ENCODE measurements at regions not wholly inside any gene's neighbourhood (a gene's known extent, or its start where the extent isn't known, plus 50 kb on each side); places are given as distances from the start of the nearest gene placed in this dataset.

GRCh38 chr14:85793533-85793932, 263.6 kb downstream of the FLRT2 start:
- H3K36me3 ChIP-seq (ENCODE audit: control insufficient read depth, insufficient read depth, low read length) = no peaks in the 10 kb centered on the region
- no peaks in the 10 kb centered on the region for H3K27me3 ChIP-seq (ENCODE audit: control insufficient read depth, insufficient read depth, low read length)
- ATAC-seq (no peak), DNase-seq (ENCODE audit: low read depth, low spot score) (no peak)
- in situ Hi-C loops (cut with HindIII; ENCODE audit: low pct_unique_long_range_greater_than_20kb, low sequenced_read_pairs) (no loop called here), intact Hi-C loops (cut with micrococcal nuclease; ENCODE audit: unreplicated experiment) (no loop called here)
- no peak overlapping the region for H3K4me3 ChIP-seq (ENCODE audit: low read depth in 2 of 2, low read length in 2 of 2)
- POLR2A ChIA-PET = no interaction called here
- BruUV-seq (replicated peaks) = no TSS peak
- H3K9me3 ChIP-seq (ENCODE audit: control insufficient read depth, insufficient read depth, low read depth, low read length) = no peaks in the 10 kb centered on the region
- H3K4me1 ChIP-seq (ENCODE audit: control insufficient read depth, insufficient read depth, low read length) = no peaks in the 10 kb centered on the region
- no peak overlapping the region for H3K27ac ChIP-seq (ENCODE audit: low read length)
- CTCF ChIA-PET = no interaction called here
- TF ChIP-seq, protein P1, sequence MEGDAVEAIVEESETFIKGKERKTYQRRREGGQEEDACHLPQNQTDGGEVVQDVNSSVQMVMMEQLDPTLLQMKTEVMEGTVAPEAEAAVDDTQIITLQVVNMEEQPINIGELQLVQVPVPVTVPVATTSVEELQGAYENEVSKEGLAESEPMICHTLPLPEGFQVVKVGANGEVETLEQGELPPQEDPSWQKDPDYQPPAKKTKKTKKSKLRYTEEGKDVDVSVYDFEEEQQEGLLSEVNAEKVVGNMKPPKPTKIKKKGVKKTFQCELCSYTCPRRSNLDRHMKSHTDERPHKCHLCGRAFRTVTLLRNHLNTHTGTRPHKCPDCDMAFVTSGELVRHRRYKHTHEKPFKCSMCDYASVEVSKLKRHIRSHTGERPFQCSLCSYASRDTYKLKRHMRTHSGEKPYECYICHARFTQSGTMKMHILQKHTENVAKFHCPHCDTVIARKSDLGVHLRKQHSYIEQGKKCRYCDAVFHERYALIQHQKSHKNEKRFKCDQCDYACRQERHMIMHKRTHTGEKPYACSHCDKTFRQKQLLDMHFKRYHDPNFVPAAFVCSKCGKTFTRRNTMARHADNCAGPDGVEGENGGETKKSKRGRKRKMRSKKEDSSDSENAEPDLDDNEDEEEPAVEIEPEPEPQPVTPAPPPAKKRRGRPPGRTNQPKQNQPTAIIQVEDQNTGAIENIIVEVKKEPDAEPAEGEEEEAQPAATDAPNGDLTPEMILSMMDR (IDR thresholded peaks at IDR 0.05) = no peak
- TF ChIP-seq SIN3A (IDR thresholded peaks at IDR 0.05; ENCODE audit: borderline replicate concordance, insufficient read depth, low read depth, low read length) = no peak
- no peak for TF ChIP-seq TCF7L2 (IDR thresholded peaks at IDR 0.05; ENCODE audit: low read depth, low read length)
- no peak for TF ChIP-seq POLR2AphosphoS5 (IDR thresholded peaks at IDR 0.05; ENCODE audit: low read depth, low read length)
- TF ChIP-seq REST (IDR thresholded peaks at IDR 0.05; ENCODE audit: insufficient read depth in 1 of 2, low read depth in 2 of 2, low read length in 1 of 2) = no peak

DNA sequence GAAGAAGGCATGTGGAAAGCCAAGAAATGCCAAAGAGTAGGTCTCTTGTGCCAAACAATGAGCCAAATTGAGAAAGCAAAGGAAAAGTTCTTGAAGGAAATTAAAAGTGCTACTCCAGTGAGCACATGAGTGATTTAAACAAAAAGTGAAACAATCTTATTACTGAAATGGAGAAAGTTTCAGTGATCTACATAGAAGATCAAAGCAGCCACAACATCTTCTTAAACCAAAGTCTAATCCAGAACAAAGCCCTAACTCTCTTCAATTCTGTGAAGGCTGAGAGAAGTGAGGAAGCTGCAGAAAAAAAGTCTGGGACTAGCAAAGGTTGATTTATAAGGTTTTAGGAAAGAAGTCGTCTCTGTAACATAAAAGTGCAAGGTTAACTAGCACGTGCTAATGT, 259.6 kb downstream of the FLRT2 start:
- no peak for ATAC-seq

More for the DNA sequence above, 259.6 kb downstream of the FLRT2 start:
- H3K4me3 ChIP-seq (ENCODE audit: low read depth in 2 of 2, low read length in 2 of 2) = no peak overlapping the region
- TF ChIP-seq POLR2AphosphoS5 (IDR thresholded peaks at IDR 0.05; ENCODE audit: low read depth, low read length) (no peak), SIN3A (IDR thresholded peaks at IDR 0.05; ENCODE audit: borderline replicate concordance, insufficient read depth, low read depth, low read length) (no peak), TCF7L2 (IDR thresholded peaks at IDR 0.05; ENCODE audit: low read depth, low read length) (no peak), REST (IDR thresholded peaks at IDR 0.05; ENCODE audit: insufficient read depth in 1 of 2, low read depth in 2 of 2, low read length in 1 of 2) (no peak)
- TF ChIP-seq, protein P1 (IDR thresholded peaks at IDR 0.05) = no peak
- no peaks in the 10 kb centered on the region for H3K27me3 ChIP-seq (ENCODE audit: control insufficient read depth, insufficient read depth, low read length)
- H3K9me3 ChIP-seq (ENCODE audit: control insufficient read depth, insufficient read depth, low read depth, low read length) = no peaks in the 10 kb centered on the region
- no peaks in the 10 kb centered on the region for H3K36me3 ChIP-seq (ENCODE audit: control insufficient read depth, insufficient read depth, low read length)
- in situ Hi-C loops (cut with HindIII; ENCODE audit: low pct_unique_long_range_greater_than_20kb, low sequenced_read_pairs) = no loop called here
- CTCF ChIA-PET = no interaction called here
- intact Hi-C loops (cut with micrococcal nuclease; ENCODE audit: unreplicated experiment) = no loop called here
- no peaks in the 10 kb centered on the region for H3K4me1 ChIP-seq (ENCODE audit: control insufficient read depth, insufficient read depth, low read length)
- no peak overlapping the region for H3K27ac ChIP-seq (ENCODE audit: low read length)
- no peak for DNase-seq (ENCODE audit: low read depth, low spot score)
- BruUV-seq (replicated peaks) = no TSS peak
- POLR2A ChIA-PET = no interaction called here

Measured in Panc1 (cell line).